ENCODE measurements at regions not wholly inside any gene's neighbourhood (a gene's known extent, or its start where the extent isn't known, plus 50 kb on each side); places are given as distances from the start of the nearest gene placed in this dataset.
"Not testable (repeated sequence)": the region's sequence is repeated elsewhere in the genome, so short reads cannot be mapped to it uniquely, and the experiment has no call there.

GRCh38 chr20:12947691-12948090 lies 61.1 kb upstream of the SPTLC3 start:
- DNase-seq (ENCODE audit: insufficient read length, low spot score) (no peak), FAIRE-seq (no peak)
- no peak for TF ChIP-seq TAF1 (IDR thresholded peaks at IDR 0.05; ENCODE audit: low read depth, low read length)

DNA sequence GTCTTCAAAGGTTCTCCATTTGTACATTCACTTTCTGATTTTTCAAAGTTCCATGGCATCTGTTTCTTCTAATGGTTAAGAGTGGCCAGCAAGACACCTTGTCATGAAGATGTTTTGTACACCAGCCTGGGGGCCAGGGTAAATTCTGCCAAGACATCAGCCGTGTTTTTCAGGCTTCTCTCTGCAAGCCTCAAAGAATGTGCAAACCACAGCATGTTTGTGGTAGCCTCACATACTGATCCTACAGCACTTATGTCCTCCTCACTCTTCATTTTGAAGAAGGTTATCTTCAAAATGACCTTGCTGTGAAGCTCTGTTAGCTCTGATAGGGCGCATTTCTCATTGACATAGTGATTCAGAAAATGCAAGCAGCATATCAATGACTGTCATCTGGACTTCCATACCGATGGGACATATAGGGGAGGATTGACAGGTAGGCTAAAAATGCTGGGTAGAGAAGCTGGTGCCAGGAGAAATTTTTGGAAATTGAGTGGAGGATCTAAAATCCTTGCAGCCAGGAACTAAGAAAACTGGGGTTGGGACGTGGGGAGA lies 59.3 kb upstream of the SPTLC3 start:
- TF ChIP-seq POLR2AphosphoS5 (IDR thresholded peaks at IDR 0.05; ENCODE audit: low read depth, low read length) (no peak), POLR2A (IDR thresholded peaks at IDR 0.05; ENCODE audit: low read depth, low read length) (no peak), POU2F2 (IDR thresholded peaks at IDR 0.05; ENCODE audit: low read depth, low read length) (no peak), TAF1 (IDR thresholded peaks at IDR 0.05; ENCODE audit: low read depth, low read length) (no peak), PAX5 (IDR thresholded peaks at IDR 0.05; ENCODE audit: insufficient read depth, low read length, severe bottlenecking) (no peak), SPI1 (IDR thresholded peaks at IDR 0.05; ENCODE audit: low read depth, low read length) (no peak)
- no peak for FAIRE-seq
- DNase-seq (ENCODE audit: insufficient read length, low spot score) = no peak

GRCh38 chr20:12954254-12954653 lies 54.5 kb upstream of the SPTLC3 start:
- FAIRE-seq = not testable (repeated sequence)

DNA sequence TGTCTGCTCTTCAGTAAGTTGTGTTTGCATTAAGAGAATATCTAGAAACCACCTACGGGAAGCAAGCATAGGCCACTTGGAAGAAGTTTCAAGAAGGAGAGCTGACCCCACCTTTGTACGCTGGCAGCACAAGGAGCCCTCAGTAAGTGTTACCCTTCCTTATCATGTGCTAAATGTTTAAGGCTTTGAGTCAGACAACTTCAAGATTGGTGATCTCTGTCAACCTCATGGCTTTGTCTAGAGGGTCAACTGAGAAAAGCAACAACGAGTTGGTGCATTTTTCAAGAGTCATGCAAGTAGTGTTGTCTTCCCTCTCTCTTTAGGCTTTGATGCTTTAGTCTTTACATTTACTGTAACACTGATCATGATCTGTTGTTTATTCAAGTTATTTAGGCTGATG lies 53.2 kb upstream of the SPTLC3 start:
- FAIRE-seq (no peak), DNase-seq (ENCODE audit: insufficient read length, low spot score) (no peak)
- no peak for TF ChIP-seq SPI1 (IDR thresholded peaks at IDR 0.05; ENCODE audit: low read depth, low read length)
- no peak for TF ChIP-seq POLR2AphosphoS5 (IDR thresholded peaks at IDR 0.05; ENCODE audit: low read depth, low read length)
- no peak for TF ChIP-seq POLR2A (IDR thresholded peaks at IDR 0.05; ENCODE audit: low read depth, low read length)
- TF ChIP-seq TAF1 (IDR thresholded peaks at IDR 0.05; ENCODE audit: low read depth, low read length) = no peak
- TF ChIP-seq POU2F2 (IDR thresholded peaks at IDR 0.05; ENCODE audit: low read depth, low read length) = no peak

More at GRCh38 chr20:12954254-12954653, 54.5 kb upstream of the SPTLC3 start:
- DNase-seq (ENCODE audit: insufficient read length, low spot score) = not testable (repeated sequence)

GRCh38 chr20:12956303-12956702 lies 52.5 kb upstream of the SPTLC3 start:
- no peak for DNase-seq (ENCODE audit: insufficient read length, low spot score)
- FAIRE-seq = no peak
- TF ChIP-seq POU2F2 (IDR thresholded peaks at IDR 0.05; ENCODE audit: low read depth, low read length) (no peak), POLR2A (IDR thresholded peaks at IDR 0.05; ENCODE audit: low read depth, low read length) (no peak), TAF1 (IDR thresholded peaks at IDR 0.05; ENCODE audit: low read depth, low read length) (no peak), PAX5 (IDR thresholded peaks at IDR 0.05; ENCODE audit: insufficient read depth, low read length, severe bottlenecking) (no peak), SPI1 (IDR thresholded peaks at IDR 0.05; ENCODE audit: low read depth, low read length) (no peak), POLR2AphosphoS5 (IDR thresholded peaks at IDR 0.05; ENCODE audit: low read depth, low read length) (no peak)

DNA sequence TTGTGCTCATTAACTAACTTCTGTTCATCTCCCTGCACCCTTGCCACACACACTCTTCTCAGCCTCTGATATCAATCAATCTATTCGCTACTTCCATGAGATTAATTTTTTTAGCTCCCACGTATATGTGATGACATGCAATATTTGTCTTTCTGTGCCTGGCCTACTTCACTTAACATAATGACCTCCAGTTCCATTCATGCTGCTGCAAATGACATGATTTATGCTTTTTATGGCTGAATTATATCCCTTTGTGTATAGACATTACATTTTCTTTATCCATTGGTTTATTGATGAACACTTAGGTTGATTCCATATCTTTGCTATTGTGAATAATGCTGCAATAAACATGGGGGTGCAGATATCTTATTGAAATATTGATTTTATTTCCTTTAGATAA lies 50.8 kb upstream of the SPTLC3 start:
- FAIRE-seq (no peak), DNase-seq (ENCODE audit: insufficient read length, low spot score) (no peak)
- TF ChIP-seq SPI1 (IDR thresholded peaks at IDR 0.05; ENCODE audit: low read depth, low read length) = no peak
- no peak for TF ChIP-seq PAX5 (IDR thresholded peaks at IDR 0.05; ENCODE audit: insufficient read depth, low read length, severe bottlenecking)
- no peak for TF ChIP-seq POLR2AphosphoS5 (IDR thresholded peaks at IDR 0.05; ENCODE audit: low read depth, low read length)
- no peak for TF ChIP-seq TAF1 (IDR thresholded peaks at IDR 0.05; ENCODE audit: low read depth, low read length)
- no peak for TF ChIP-seq POU2F2 (IDR thresholded peaks at IDR 0.05; ENCODE audit: low read depth, low read length)
- TF ChIP-seq POLR2A (IDR thresholded peaks at IDR 0.05; ENCODE audit: low read depth, low read length) = no peak

All from GM12891 (cell line).